ENCODE measurements at regions not wholly inside any gene's neighbourhood (a gene's known extent, or its start where the extent isn't known, plus 50 kb on each side); places are given as distances from the start of the nearest gene placed in this dataset.

DNA sequence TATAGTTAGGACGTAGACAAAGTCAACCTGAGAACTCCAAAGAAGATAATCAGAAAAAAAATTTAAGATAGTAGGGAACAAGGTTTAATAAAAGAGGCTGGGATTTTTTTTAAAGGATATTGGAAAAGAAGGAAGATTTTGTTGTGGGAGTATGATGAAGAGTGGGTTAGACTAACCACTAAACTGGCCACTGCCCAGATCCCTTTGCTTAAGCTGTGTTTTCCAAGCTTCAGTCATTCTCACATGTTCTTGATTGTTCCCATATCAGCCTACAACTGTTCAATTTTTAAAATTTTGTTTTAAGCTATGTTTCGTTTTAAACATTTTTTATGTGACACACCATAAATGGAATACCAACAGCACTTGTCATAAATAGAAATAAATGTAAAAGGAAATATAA, 284.5 kb upstream of the MMADHC start:
- CTCF ChIA-PET, result interaction anchor here (0.6 kb wide), 1 partner anchor 1366 kb away, joined by 3 read pairs; no protein-coding TSS in a partner anchor
- no peaks in the 10 kb centered on the region for H3K36me3 ChIP-seq (ENCODE audit: control insufficient read depth in 4 of 4, insufficient read depth in 4 of 4, low read length in 3 of 4)
- H3K9me3 ChIP-seq (ENCODE audit: control extremely low read depth in 1 of 5, control insufficient read depth in 4 of 5, insufficient read depth in 2 of 5, low read depth in 1 of 5, low read length in 4 of 5), result no peaks in the 10 kb centered on the region
- H3K27ac ChIP-seq (ENCODE audit: insufficient read depth in 1 of 2, low read depth in 1 of 2, low read length in 2 of 2, poor library complexity in 1 of 2, severe bottlenecking in 2 of 2), result no peak overlapping the region
- WGBS (ENCODE audit: insufficient coverage), result 100% methylated on average over 1 of the region's 2 CpGs
- POLR2A ChIA-PET, result no interaction called here
- no peak for DNase-seq
- no peak overlapping the region for H3K4me3 ChIP-seq (ENCODE audit: control insufficient read depth in 1 of 7, extremely low read depth in 1 of 7, insufficient read depth in 4 of 7, low read depth in 2 of 7, low read length in 6 of 7)
- no peaks in the 10 kb centered on the region for H3K4me1 ChIP-seq (ENCODE audit: control extremely low read depth in 1 of 4, control insufficient read depth in 4 of 4, insufficient read depth in 4 of 4, low read length in 3 of 4)
- H3K27me3 ChIP-seq (replicated peaks in 2 of 5; ENCODE audit: control insufficient read depth in 4 of 5, insufficient read depth in 5 of 5, low read length in 4 of 5), result no peaks in the 10 kb centered on the region

DNA sequence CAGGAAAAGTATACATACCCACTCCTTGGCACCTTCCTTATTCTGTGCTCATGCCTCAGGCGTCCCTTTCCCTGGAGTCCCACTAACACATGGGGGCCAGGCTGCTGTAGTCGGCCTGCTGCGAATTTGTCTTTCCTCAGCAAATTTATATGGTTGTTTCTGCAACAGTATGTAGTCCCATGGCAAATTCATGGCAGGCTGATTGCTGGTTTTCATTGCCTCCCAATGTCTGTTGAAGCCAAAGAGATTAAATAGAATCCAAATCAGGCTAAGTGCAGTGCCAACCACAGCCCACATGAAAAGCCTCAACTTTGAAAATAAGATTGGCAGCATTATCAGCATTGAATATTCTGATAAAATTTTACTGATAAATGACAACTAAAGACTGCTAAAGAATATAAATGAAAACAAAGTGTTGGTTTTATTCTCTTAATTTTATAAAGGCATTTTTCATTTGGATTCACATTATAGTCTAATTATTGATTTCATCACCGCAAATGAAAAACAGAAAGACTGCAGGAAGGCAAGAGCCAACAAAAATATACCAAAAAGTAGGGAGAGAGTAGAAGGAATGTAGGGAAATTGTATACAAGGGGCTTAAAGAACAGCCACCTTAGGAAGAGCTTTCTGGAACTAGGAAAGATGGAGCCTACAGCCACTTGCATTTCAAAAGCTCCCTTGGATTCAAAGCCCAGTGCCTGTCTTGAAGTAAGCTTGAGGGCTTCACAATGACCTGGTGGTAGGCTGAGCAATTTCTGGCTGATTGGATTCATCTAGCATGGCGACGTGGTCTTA, 283.7 kb upstream of the MMADHC start:
- Histone ChIP-seq H3K36me3 (ENCODE audit: control insufficient read depth in 4 of 4, insufficient read depth in 4 of 4, low read length in 3 of 4) (no peaks in the 10 kb centered on the region), H3K4me3 (ENCODE audit: control insufficient read depth in 1 of 7, extremely low read depth in 1 of 7, insufficient read depth in 4 of 7, low read depth in 2 of 7, low read length in 6 of 7) (no peak overlapping the region), H3K4me1 (ENCODE audit: control extremely low read depth in 1 of 4, control insufficient read depth in 4 of 4, insufficient read depth in 4 of 4, low read length in 3 of 4) (no peaks in the 10 kb centered on the region), H3K27ac (ENCODE audit: insufficient read depth in 1 of 2, low read depth in 1 of 2, low read length in 2 of 2, poor library complexity in 1 of 2, severe bottlenecking in 2 of 2) (no peak overlapping the region), H3K9me3 (ENCODE audit: control extremely low read depth in 1 of 5, control insufficient read depth in 4 of 5, insufficient read depth in 2 of 5, low read depth in 1 of 5, low read length in 4 of 5) (no peaks in the 10 kb centered on the region), H3K27me3 (replicated peaks in 2 of 5; ENCODE audit: control insufficient read depth in 4 of 5, insufficient read depth in 5 of 5, low read length in 4 of 5) (no peaks in the 10 kb centered on the region)
- ChIA-PET POLR2A (no interaction called here), CTCF (interaction anchor here (0.6 kb wide), 1 partner anchor 1367 kb away, joined by 3 read pairs; no protein-coding TSS in a partner anchor)
- DNase-seq, result no peak
- WGBS (ENCODE audit: insufficient coverage), result 100% methylated on average over 1 of the region's 6 CpGs

DNA sequence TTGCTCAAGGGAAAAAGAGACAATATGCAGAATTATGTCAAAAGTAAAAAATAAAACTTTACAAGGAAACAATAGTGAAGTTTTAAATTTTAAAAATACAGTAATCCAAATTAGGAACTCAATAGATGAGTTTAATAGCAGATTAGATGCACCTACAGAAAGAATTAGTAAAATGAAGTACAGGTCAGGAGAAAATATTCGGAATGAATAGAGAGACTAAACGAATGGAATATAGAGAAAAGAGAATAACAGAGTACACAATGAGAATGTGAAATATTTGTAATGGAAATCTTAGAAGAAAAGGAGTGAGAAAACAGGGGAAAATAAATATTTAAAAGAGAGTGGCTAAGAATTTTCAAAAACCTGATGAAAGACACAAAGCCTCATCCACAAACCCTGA, 275.7 kb upstream of the MMADHC start:
- Histone ChIP-seq H3K36me3 (ENCODE audit: control insufficient read depth in 4 of 4, insufficient read depth in 4 of 4, low read length in 3 of 4) (no peaks in the 10 kb centered on the region), H3K4me3 (ENCODE audit: control insufficient read depth in 1 of 7, extremely low read depth in 1 of 7, insufficient read depth in 4 of 7, low read depth in 2 of 7, low read length in 6 of 7) (no peak overlapping the region), H3K27me3 (replicated peaks in 2 of 5; ENCODE audit: control insufficient read depth in 4 of 5, insufficient read depth in 5 of 5, low read length in 4 of 5) (no peaks in the 10 kb centered on the region), H3K27ac (ENCODE audit: insufficient read depth in 1 of 2, low read depth in 1 of 2, low read length in 2 of 2, poor library complexity in 1 of 2, severe bottlenecking in 2 of 2) (no peak overlapping the region), H3K9me3 (ENCODE audit: control extremely low read depth in 1 of 5, control insufficient read depth in 4 of 5, insufficient read depth in 2 of 5, low read depth in 1 of 5, low read length in 4 of 5) (peaks cover 0 to 1% (median 0%) of the 10 kb centered on the region in 5 experiments), H3K4me1 (ENCODE audit: control extremely low read depth in 1 of 4, control insufficient read depth in 4 of 4, insufficient read depth in 4 of 4, low read length in 3 of 4) (no peaks in the 10 kb centered on the region)
- 100% methylated on average over 2 of the region's 2 CpGs for WGBS (ENCODE audit: insufficient coverage)
- no peak for DNase-seq
- ChIA-PET CTCF (no interaction called here), POLR2A (no interaction called here)

GRCh38 chr2:149861034-149861433, 273.5 kb upstream of the MMADHC start:
- CTCF ChIA-PET, result no interaction called here

GRCh38 chr2:149860276-149860921, 272.8 kb upstream of the MMADHC start:
- CTCF ChIA-PET, result no interaction called here
- no peak overlapping the region for H3K4me3 ChIP-seq (ENCODE audit: control insufficient read depth in 1 of 7, extremely low read depth in 1 of 7, insufficient read depth in 4 of 7, low read depth in 2 of 7, low read length in 6 of 7)
- no peaks in the 10 kb centered on the region for H3K27me3 ChIP-seq (replicated peaks in 2 of 5; ENCODE audit: control insufficient read depth in 4 of 5, insufficient read depth in 5 of 5, low read length in 4 of 5)
- peaks cover 0 to 1% (median 0%) of the 10 kb centered on the region in 5 experiments for H3K9me3 ChIP-seq (ENCODE audit: control extremely low read depth in 1 of 5, control insufficient read depth in 4 of 5, insufficient read depth in 2 of 5, low read depth in 1 of 5, low read length in 4 of 5)
- 84% methylated on average over 2 of the region's 3 CpGs for WGBS (ENCODE audit: insufficient coverage)
- no peaks in the 10 kb centered on the region for H3K36me3 ChIP-seq (ENCODE audit: control insufficient read depth in 4 of 4, insufficient read depth in 4 of 4, low read length in 3 of 4)
- H3K27ac ChIP-seq (ENCODE audit: insufficient read depth in 1 of 2, low read depth in 1 of 2, low read length in 2 of 2, poor library complexity in 1 of 2, severe bottlenecking in 2 of 2), result no peak overlapping the region
- no peak for DNase-seq
- POLR2A ChIA-PET, result no interaction called here
- H3K4me1 ChIP-seq (ENCODE audit: control extremely low read depth in 1 of 4, control insufficient read depth in 4 of 4, insufficient read depth in 4 of 4, low read length in 3 of 4), result no peaks in the 10 kb centered on the region

More at GRCh38 chr2:149861034-149861433, 273.5 kb upstream of the MMADHC start:
- POLR2A ChIA-PET, result no interaction called here
- no peaks in the 10 kb centered on the region for H3K4me1 ChIP-seq (ENCODE audit: control extremely low read depth in 1 of 4, control insufficient read depth in 4 of 4, insufficient read depth in 4 of 4, low read length in 3 of 4)
- H3K27ac ChIP-seq (ENCODE audit: insufficient read depth in 1 of 2, low read depth in 1 of 2, low read length in 2 of 2, poor library complexity in 1 of 2, severe bottlenecking in 2 of 2), result no peak overlapping the region
- no peaks in the 10 kb centered on the region for H3K36me3 ChIP-seq (ENCODE audit: control insufficient read depth in 4 of 4, insufficient read depth in 4 of 4, low read length in 3 of 4)
- no peak for DNase-seq
- H3K27me3 ChIP-seq (replicated peaks in 2 of 5; ENCODE audit: control insufficient read depth in 4 of 5, insufficient read depth in 5 of 5, low read length in 4 of 5), result no peaks in the 10 kb centered on the region
- H3K9me3 ChIP-seq (ENCODE audit: control extremely low read depth in 1 of 5, control insufficient read depth in 4 of 5, insufficient read depth in 2 of 5, low read depth in 1 of 5, low read length in 4 of 5), result peaks cover 0 to 1% (median 0%) of the 10 kb centered on the region in 5 experiments
- H3K4me3 ChIP-seq (ENCODE audit: control insufficient read depth in 1 of 7, extremely low read depth in 1 of 7, insufficient read depth in 4 of 7, low read depth in 2 of 7, low read length in 6 of 7), result no peak overlapping the region
- 100% methylated on average over 1 of the region's 2 CpGs for WGBS (ENCODE audit: insufficient coverage)

GRCh38 chr2:149858901-149859634, 271.5 kb upstream of the MMADHC start:
- Histone ChIP-seq H3K4me3 (ENCODE audit: control insufficient read depth in 1 of 7, extremely low read depth in 1 of 7, insufficient read depth in 4 of 7, low read depth in 2 of 7, low read length in 6 of 7) (no peak overlapping the region), H3K9me3 (ENCODE audit: control extremely low read depth in 1 of 5, control insufficient read depth in 4 of 5, insufficient read depth in 2 of 5, low read depth in 1 of 5, low read length in 4 of 5) (peaks cover 0 to 1% (median 0%) of the 10 kb centered on the region in 5 experiments), H3K27ac (ENCODE audit: insufficient read depth in 1 of 2, low read depth in 1 of 2, low read length in 2 of 2, poor library complexity in 1 of 2, severe bottlenecking in 2 of 2) (no peak overlapping the region), H3K36me3 (ENCODE audit: control insufficient read depth in 4 of 4, insufficient read depth in 4 of 4, low read length in 3 of 4) (no peaks in the 10 kb centered on the region), H3K4me1 (ENCODE audit: control extremely low read depth in 1 of 4, control insufficient read depth in 4 of 4, insufficient read depth in 4 of 4, low read length in 3 of 4) (no peaks in the 10 kb centered on the region), H3K27me3 (replicated peaks in 2 of 5; ENCODE audit: control insufficient read depth in 4 of 5, insufficient read depth in 5 of 5, low read length in 4 of 5) (no peaks in the 10 kb centered on the region)
- ChIA-PET CTCF (no interaction called here), POLR2A (no interaction called here)
- WGBS (ENCODE audit: insufficient coverage), result 9% methylated on average over 4 of the region's 6 CpGs
- DNase-seq, result no peak

GRCh38 chr2:149858216-149858615, 270.6 kb upstream of the MMADHC start:
- Histone ChIP-seq H3K27me3 (replicated peaks in 2 of 5; ENCODE audit: control insufficient read depth in 4 of 5, insufficient read depth in 5 of 5, low read length in 4 of 5) (no peaks in the 10 kb centered on the region), H3K36me3 (ENCODE audit: control insufficient read depth in 4 of 4, insufficient read depth in 4 of 4, low read length in 3 of 4) (no peaks in the 10 kb centered on the region), H3K4me3 (ENCODE audit: control insufficient read depth in 1 of 7, extremely low read depth in 1 of 7, insufficient read depth in 4 of 7, low read depth in 2 of 7, low read length in 6 of 7) (no peak overlapping the region), H3K4me1 (ENCODE audit: control extremely low read depth in 1 of 4, control insufficient read depth in 4 of 4, insufficient read depth in 4 of 4, low read length in 3 of 4) (no peaks in the 10 kb centered on the region), H3K27ac (ENCODE audit: insufficient read depth in 1 of 2, low read depth in 1 of 2, low read length in 2 of 2, poor library complexity in 1 of 2, severe bottlenecking in 2 of 2) (no peak overlapping the region), H3K9me3 (ENCODE audit: control extremely low read depth in 1 of 5, control insufficient read depth in 4 of 5, insufficient read depth in 2 of 5, low read depth in 1 of 5, low read length in 4 of 5) (peaks cover 0 to 1% (median 0%) of the 10 kb centered on the region in 5 experiments)
- DNase-seq, result no peak
- CTCF ChIA-PET, result no interaction called here
- POLR2A ChIA-PET, result no interaction called here

All from common myeloid progenitor, CD34-positive (primary cell).